K562 (cell line): ENCODE measurements at regions not wholly inside any gene's neighbourhood (a gene's known extent, or its start where the extent isn't known, plus 50 kb on each side); places are given as distances from the start of the nearest gene placed in this dataset.

Source experiments
- ARID2 ChIP-seq: fragments of 450-650 bp; IDR thresholded peaks from 2 replicates; pipeline ENCODE4 v1.6.1; 2017; ENCODE audit warnings: antibody characterized with exemption, mild to moderate bottlenecking
- CBFB ChIP-seq: sonication (generic); formaldehyde crosslinking; IDR thresholded peaks from 2 replicates; pipeline ENCODE4 v1.4.0; 2020; ENCODE audit warnings: mild to moderate bottlenecking, missing genetic modification reagents
- CC2D1A ChIP-seq: fragments of 450-650 bp; IDR thresholded peaks from 2 replicates; pipeline ENCODE4 v1.6.1; 2017; ENCODE audit warnings: mild to moderate bottlenecking
- HCFC1 ChIP-seq: IDR thresholded peaks from 2 replicates; pipeline ENCODE4 v1.6.1; 2012; ENCODE audit warnings: low read depth, low read length, improper control_type of control experiment
- HMGN3 ChIP-seq: IDR thresholded peaks from 2 replicates; pipeline ENCODE4 v1.6.1; 2011; ENCODE audit warnings: borderline replicate concordance, low read depth, mild to moderate bottlenecking, mixed read lengths, low read length; ENCODE audit not compliant: insufficient read length; ENCODE audit errors: extremely low read depth
- HNRNPL ChIP-seq: fragments of 200-400 bp; formaldehyde crosslinking; IDR thresholded peaks from 2 replicates; pipeline ENCODE4 v1.6.1; 2017; ENCODE audit warnings: low read depth, mild to moderate bottlenecking, low read length
- MTA1 ChIP-seq: fragments of 450-650 bp; IDR thresholded peaks from 2 replicates; pipeline ENCODE4 v1.6.1; 2017; ENCODE audit warnings: borderline replicate concordance
- NCOA1 ChIP-seq: fragments of 450-650 bp; IDR thresholded peaks from 2 replicates; pipeline ENCODE4 v1.6.1; 2016; ENCODE audit warnings: low read depth
- PATZ1 ChIP-seq: fragments of 250-450 bp; sonication (Bioruptor Pico); IDR thresholded peaks from 2 replicates; pipeline ENCODE4 v1.5.0; 2020; ENCODE audit warnings: mild to moderate bottlenecking, borderline replicate concordance
- RAD51 ChIP-seq: fragments of 450-650 bp; IDR thresholded peaks from 2 replicates; pipeline ENCODE4 v1.7.1; 2016; ENCODE audit warnings: low read depth, mild to moderate bottlenecking, borderline replicate concordance
- RB1 ChIP-seq: fragments of 450-650 bp; IDR thresholded peaks from 2 replicates; pipeline ENCODE4 v1.6.1; 2017; ENCODE audit warnings: low read depth, mild to moderate bottlenecking
- RBBP5 ChIP-seq: fragments of 200-600 bp; sonication (generic); IDR thresholded peaks from 2 replicates; pipeline ENCODE4 v1.6.1; 2012; ENCODE audit warnings: borderline replicate concordance, mild to moderate bottlenecking, low read length, control low read depth, inconsistent platforms; ENCODE audit not compliant: insufficient read depth, poor library complexity, severe bottlenecking
- RBM22 ChIP-seq: fragments of 200-400 bp; formaldehyde crosslinking; IDR thresholded peaks from 2 replicates; pipeline ENCODE4 v1.6.1; 2018; ENCODE audit warnings: low read length, low read depth; ENCODE audit not compliant: poor library complexity, severe bottlenecking
- SAFB ChIP-seq: fragments of 200-400 bp; formaldehyde crosslinking; IDR thresholded peaks from 2 replicates; pipeline ENCODE4 v1.6.1; 2017; ENCODE audit warnings: low read depth, low read length, borderline replicate concordance
- SIN3A ChIP-seq, 2 experiments: fragments of 150-350 bp in 1 of 2; IDR thresholded peaks; 2 replicates each; pipeline ENCODE4 v1.6.1; 2011 to 2016; ENCODE audit warnings: borderline replicate concordance in 2 of 2, low read depth in 2 of 2, low read length in 2 of 2, mild to moderate bottlenecking in 2 of 2, moderate library complexity in 2 of 2; ENCODE audit not compliant: control insufficient read depth in 1 of 2
- SREBF1 ChIP-seq: fragments of 150-350 bp; IDR thresholded peaks from 2 replicates; pipeline ENCODE4 v1.6.1; 2014; ENCODE audit warnings: antibody characterized with exemption, low read depth, low read length, borderline replicate concordance
- STAT5B ChIP-seq: fragments of 250-450 bp; sonication (Bioruptor Pico); IDR thresholded peaks from 2 replicates; pipeline ENCODE4 v1.8.0; 2021; ENCODE audit warnings: mild to moderate bottlenecking, inconsistent platforms
- TRIM28 ChIP-seq: fragments of 450-650 bp; IDR thresholded peaks from 2 replicates; pipeline ENCODE4 v1.6.1; 2017
- U2AF1 ChIP-seq: fragments of 200-400 bp; formaldehyde crosslinking; optimal IDR thresholded peaks from 2 replicates; pipeline ENCODE3; 2017; ENCODE audit warnings: mild to moderate bottlenecking, low read depth, low read length, moderate library complexity
- ZFP1 ChIP-seq: fragments of 450-650 bp; formaldehyde crosslinking; IDR thresholded peaks from 2 replicates; pipeline ENCODE4 v1.4.0; 2020; ENCODE audit warnings: mild to moderate bottlenecking, mixed read lengths
- ZNF140 ChIP-seq: fragments of 250-450 bp; sonication (Bioruptor Pico); IDR thresholded peaks from 2 replicates; pipeline ENCODE4 v1.8.0; 2021; ENCODE audit warnings: moderate library complexity, mild to moderate bottlenecking, inconsistent platforms
- ZNF143 ChIP-seq: sonication (generic); formaldehyde crosslinking; IDR thresholded peaks from 2 replicates; pipeline ENCODE4 v1.9.0; 2022; ENCODE audit warnings: mild to moderate bottlenecking, missing genetic modification reagents
- ZNF316 ChIP-seq: fragments of 450-650 bp; IDR thresholded peaks from 2 replicates; pipeline ENCODE4 v1.6.1; 2016
- ZNF699 ChIP-seq: fragments of 250-450 bp; sonication (Bioruptor Pico); IDR thresholded peaks from 2 replicates; pipeline ENCODE4 v1.8.0; 2021; ENCODE audit warnings: mild to moderate bottlenecking, moderate library complexity; ENCODE audit not compliant: insufficient replicate concordance
- TF ChIP-seq, protein P1 (sequence below): fragments of 450-650 bp; IDR thresholded peaks from 2 replicates; pipeline ENCODE4 v1.7.1; 2018; ENCODE audit warnings: mild to moderate bottlenecking, low read depth; ENCODE audit not compliant: partially characterized antibody

DNA sequence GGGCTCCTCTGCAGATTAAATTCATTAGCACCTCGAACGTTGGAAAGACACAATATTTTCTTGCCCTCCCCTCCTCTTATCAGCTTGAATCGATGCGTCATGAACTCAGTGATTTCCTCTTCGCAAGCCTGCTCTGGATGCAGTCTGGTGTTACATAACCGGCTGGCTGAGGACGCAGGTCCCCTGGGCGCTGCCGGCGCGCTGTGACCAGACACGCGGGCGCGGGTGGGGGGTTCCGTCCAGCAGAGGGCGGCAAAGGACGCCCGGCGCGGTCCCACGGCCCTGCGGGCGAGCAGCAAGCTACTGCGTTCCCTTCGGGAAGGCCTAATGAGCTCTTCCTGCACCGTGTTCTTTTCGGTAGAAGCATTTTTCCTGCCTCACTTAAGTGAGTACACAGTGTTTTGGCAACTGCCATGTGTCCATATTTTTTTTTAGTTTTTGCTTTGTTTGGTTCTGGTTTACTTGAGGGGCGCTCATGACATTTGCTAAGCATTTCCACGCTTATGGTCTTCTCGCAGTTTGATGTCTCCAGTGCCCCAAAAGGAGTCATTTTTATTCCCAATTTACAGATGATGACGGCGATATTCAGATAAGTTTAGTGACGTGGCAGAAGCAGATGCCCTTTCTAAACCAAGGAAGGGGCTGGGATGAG is 112.2 kb upstream of the MBNL2 start (continued):
- TF ChIP-seq ZFP1 (no peak), CBFB (no peak), ARID2 (peak; percentile 84), STAT5B (CRISPR knock-in tag) (no peak), ZNF140 (CRISPR knock-in tag) (no peak), HCFC1 (0 out of 2 replicates have a peak, but pooled peaks have one; percentile 15), HNRNPL (no peak), CC2D1A (0 out of 2 replicates have a peak, but pooled peaks have one; percentile 15), NCOA1 (no peak), ZNF316 (no peak), SAFB (0 out of 2 replicates have a peak, but pooled peaks have one; percentile 45), RBM22 (no peak), SREBF1 (no peak), PATZ1 (no peak), RB1 (peak; percentile 67; the same call in 1 of the 2 replicates), U2AF1 (no peak), ZNF143 (CRISPR knock-in tag) (no peak), RBBP5 (no peak), ZNF699 (no peak), MTA1 (no peak), RAD51 (no peak), HMGN3 (no peak), TRIM28 (no peak), SIN3A (IDR thresholded peaks at IDR 0.05; ENCODE audit: borderline replicate concordance in 2 of 2, control insufficient read depth in 1 of 2, low read depth in 2 of 2, low read length in 2 of 2) (no peak)
- TF ChIP-seq, protein P1, sequence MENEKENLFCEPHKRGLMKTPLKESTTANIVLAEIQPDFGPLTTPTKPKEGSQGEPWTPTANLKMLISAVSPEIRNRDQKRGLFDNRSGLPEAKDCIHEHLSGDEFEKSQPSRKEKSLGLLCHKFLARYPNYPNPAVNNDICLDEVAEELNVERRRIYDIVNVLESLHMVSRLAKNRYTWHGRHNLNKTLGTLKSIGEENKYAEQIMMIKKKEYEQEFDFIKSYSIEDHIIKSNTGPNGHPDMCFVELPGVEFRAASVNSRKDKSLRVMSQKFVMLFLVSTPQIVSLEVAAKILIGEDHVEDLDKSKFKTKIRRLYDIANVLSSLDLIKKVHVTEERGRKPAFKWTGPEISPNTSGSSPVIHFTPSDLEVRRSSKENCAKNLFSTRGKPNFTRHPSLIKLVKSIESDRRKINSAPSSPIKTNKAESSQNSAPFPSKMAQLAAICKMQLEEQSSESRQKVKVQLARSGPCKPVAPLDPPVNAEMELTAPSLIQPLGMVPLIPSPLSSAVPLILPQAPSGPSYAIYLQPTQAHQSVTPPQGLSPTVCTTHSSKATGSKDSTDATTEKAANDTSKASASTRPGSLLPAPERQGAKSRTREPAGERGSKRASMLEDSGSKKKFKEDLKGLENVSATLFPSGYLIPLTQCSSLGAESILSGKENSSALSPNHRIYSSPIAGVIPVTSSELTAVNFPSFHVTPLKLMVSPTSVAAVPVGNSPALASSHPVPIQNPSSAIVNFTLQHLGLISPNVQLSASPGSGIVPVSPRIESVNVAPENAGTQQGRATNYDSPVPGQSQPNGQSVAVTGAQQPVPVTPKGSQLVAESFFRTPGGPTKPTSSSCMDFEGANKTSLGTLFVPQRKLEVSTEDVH: no peak
